ENCODE measurements at regions not wholly inside any gene's neighbourhood (a gene's known extent, or its start where the extent isn't known, plus 50 kb on each side); places are given as distances from the start of the nearest gene placed in this dataset.

- no peak for TF ChIP-seq CTCF (IDR thresholded peaks at IDR 0.05)
- TF ChIP-seq POLR2A (IDR thresholded peaks at IDR 0.05): no peak
These were observed 308.8 kb upstream of the MGAT5 start for GRCh38 chr2:133945089-133945488.
